GM18499 (cell line): ENCODE measurements at regions not wholly inside any gene's neighbourhood (a gene's known extent, or its start where the extent isn't known, plus 50 kb on each side); places are given as distances from the start of the nearest gene placed in this dataset.

Source experiments
- ATAC-seq: cut with Tn5 transposase; IDR thresholded peaks from one replicate; pipeline ENCODE4 v1.9.1; 2021; ENCODE audit warnings: moderate number of reproducible peaks; ENCODE audit not compliant: insufficient read depth, unreplicated experiment

DNA sequence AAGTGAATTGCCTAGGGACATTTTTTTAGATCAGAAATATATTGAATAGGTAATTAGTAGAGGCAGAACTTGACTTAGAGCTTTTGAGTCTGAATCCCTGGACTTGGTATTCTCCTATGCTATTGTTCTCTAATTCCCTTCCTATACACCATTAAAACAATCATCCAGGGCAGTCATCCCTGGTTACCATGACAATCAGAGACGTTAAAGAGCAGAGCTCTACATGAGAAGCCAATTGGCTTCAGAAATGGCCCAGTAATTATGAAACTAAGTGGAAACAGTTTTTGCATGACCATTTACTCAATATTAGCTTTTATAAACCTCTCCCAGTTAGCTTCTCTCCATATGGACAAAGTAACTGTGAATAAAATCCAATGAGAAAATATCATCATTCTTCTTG lies 182.1 kb upstream of the TP63 start:
- no peak for ATAC-seq

DNA sequence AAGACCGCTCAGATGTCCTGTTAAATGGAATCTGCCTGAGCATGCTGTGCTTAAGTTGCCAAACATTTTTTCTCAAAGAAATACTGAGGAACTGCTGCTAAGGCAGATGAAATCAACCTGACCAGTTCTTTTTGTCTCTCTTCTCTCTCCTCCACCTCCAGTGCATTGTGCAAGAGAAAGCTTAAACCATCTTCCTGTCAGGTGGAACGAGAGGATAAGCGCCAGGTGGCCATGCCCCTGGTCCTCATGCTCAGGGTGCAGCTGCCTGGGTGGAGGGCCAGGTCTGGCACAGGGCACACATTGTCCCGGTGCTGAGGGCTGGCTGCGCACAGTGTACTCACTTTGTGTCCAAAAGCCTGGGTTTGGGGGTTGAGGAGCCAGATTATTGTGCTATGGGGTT lies 176.2 kb upstream of the TP63 start:
- ATAC-seq, result no peak

DNA sequence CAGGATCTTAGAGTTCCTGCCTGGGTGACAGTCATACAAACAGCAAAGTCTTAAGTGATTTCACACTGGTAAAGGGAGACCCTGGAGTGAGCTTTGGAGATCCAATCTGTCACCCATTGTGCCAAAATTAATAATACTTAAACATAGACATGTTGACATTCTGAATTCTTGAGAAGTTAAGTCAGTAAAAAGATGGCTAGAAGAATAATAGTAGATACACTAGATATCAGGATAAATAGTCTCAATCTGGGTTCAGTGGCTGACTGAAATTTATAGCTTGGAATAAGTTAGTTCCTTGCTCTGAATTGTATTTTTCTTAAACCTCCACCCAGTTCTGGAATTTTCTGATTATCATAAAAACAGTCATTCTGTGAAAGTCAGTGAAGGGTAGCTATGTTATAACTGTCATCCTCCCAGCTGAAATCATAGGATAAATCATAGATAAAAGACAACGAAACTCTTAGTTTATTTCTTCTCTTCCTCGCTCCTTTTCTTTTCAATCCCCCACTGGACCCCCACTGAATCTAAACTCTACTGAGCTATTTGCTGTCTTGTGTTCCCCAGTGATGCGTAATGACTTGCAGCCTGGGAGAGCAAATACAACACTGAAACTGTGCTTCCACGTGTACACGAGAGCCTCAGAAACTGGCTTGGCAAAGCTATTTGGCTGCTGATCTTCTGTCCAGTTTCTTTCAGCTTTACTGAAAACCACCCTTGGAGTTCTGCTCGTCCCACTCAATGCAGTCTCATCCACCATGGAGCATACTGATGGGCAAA lies 175.4 kb upstream of the TP63 start:
- ATAC-seq, result no peak

DNA sequence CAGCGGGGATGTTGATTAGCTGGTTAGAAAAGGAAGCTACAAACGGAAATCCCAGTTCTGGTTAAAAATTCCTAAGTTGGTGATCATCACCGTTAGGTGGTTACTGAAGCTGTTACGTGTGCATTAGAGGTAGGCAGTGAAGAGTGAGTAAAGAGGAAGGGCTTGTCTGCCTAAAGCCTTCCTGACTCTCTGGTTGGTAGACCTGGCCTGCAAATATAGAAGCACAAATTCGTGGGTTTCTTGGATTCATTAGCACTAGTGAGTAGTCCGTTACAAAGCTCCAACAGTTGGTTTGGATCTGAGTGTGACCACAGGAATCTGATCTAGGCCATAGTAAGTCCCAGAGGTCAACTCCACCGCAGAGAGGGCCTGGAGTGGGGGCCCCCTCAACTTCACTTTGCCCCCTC lies 174.0 kb upstream of the TP63 start:
- no peak for ATAC-seq

DNA sequence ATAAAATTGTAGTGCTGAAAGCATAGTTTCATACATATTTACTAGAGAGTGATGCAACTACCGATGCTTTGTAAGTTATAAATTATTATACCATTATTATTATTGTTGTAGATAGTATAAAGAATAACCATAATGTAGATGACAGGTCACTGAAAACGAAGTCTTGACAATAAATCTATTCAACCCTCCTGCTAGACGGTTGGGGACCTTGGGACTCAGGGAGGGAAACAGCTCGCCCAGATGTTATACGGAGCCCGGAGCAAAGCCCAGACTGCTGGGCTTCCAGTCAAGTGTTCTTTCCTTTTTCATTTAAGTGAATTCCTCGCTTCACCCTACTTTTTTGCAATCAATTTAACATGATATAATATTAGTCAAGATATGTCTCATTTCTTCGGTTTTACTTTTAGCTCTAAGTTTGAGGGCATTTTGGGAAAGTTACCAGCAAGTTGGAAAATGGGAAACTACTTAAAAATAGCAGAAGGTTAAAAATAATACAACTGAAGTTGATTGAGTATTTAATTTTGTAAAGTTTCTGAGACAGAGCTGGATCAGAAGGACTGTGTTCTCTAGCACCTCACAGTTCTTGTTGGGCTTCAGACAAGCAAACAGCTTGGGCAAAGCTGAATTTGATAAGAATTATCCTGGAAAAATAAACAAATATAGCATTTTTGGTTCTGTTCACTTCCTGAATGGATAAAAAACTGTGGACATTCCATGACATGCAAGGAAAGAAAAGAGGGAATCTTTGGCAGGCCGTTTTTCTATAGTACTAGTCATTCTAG lies 173.4 kb upstream of the TP63 start:
- no peak for ATAC-seq

DNA sequence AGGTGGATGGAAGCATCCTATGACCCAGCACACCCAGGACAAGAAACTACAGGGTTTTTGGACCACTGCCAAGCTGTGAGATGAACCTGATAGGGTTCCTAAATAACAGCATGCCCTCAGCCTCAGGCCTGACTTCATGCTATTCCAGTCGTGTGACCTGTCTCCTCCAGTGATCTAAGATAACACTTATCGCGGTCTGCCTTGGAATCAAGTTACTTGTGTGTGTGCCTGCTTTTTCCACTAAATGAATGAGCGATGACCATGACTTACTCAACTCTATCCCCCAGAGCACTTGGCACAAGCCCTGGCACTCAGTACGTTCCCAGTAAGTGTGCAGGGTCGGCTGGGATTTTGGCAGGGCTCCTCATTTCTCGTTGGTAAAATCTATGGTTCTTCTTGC lies 172.7 kb upstream of the TP63 start:
- ATAC-seq, result no peak

DNA sequence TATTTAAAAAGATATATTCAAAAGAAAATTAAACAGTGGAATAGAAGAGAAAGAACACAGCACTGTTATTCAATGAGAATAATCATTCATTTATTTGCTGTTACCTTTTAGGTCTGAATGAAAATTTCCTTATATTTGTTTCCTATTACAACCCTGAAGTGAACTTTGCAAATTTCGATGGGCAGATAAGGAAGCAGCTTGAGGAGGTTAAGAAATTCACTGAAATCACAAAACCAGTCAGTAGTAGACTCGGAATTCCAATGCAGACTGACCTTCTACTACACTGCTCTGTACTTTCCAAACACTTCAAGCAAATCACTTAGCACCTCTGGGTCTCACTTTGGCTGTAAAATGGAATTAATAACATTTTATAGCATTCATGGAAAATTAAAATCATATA lies 172.0 kb upstream of the TP63 start:
- no peak for ATAC-seq

DNA sequence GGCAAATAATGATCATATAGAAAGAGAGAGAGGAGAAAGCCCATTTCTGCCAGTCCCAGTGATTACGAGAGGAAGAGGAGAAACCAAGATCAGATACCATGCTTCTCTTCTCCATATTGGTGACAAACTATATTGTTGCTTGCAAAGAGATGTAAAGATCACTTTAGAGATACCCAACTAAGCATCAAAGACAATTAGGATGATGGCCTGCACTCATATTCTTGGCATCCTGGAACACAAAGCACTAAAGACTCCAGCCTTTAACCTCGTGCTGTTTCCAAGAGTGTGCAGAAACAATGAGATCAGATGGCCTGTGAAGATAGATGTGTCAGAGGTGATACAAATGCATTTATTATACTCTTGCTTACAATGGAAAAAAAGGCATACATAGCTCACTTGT lies 170.7 kb upstream of the TP63 start:
- ATAC-seq, result no peak

DNA sequence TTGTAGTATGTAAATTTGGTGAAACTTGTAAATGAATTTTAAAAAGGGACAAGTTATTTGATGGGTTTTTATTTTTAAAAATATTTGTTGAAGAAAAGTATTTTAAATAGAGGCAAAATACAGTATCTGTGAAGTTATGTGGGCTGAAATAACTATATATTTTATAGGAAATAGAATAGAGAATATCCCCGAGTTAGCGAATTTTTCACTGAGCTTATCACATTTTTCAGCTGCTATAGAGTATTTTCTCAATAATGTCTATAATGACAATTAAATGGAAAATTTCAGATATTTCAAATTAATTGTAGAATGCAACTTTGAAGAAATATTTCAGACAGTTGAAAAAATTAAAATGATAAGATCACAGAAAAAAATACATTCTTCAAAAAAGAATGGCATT lies 166.4 kb upstream of the TP63 start:
- no peak for ATAC-seq

DNA sequence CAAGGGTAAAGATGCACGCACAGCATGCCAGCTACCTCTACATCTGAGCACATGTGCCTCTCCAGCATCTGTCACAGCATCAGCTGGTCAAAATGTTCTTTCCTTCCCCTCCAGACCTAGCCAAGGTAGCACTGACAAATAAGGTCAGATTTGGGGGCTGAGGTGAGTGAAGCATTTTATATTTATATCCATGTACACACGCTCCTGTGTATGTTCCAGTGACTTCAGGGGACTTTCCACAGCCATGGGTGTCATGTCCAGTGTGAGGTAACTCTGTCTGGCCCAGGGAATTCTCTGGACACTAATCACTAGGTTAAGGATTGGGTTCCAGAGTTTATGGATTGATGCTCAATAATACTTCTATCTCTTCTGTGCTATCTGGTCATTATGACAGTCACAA lies 165.2 kb upstream of the TP63 start:
- no peak for ATAC-seq

DNA sequence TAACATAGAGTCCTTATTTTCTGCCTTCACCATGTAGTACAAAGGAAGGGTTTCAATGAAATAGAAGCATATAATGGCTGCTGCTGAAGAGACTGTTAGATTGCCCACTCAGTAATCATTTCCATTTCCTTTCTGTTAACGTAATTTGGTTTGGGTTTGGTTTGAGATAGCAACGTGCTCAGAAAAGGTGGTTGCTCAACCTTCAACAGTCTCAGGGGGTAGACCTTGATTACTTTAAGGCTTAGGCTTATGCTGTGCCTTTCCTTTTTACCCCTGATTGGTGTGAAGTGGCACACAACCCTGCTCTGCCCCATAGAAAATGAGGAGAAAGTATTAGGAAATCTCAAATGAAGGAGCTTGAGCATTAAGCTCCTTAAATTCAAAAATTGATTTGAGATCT lies 163.7 kb upstream of the TP63 start:
- no peak for ATAC-seq

DNA sequence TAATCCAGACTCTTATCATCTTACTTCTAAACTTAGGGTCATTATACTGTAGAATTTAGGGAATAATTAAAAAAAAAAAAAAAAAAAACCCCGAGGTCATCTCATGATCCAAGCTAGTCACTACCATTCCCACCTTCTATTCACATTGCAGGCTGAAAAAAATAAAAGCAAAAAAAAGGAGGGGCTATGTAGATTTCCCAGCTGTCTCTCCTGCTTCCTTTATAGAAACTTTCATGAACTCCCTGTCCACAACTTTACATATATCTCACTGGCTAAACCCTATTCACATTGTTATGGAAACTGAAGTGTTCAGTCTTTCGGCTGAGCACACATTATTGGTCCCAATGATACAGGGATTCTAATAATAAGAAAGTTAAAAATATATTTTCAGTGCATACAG lies 156.2 kb upstream of the TP63 start:
- ATAC-seq, result no peak

DNA sequence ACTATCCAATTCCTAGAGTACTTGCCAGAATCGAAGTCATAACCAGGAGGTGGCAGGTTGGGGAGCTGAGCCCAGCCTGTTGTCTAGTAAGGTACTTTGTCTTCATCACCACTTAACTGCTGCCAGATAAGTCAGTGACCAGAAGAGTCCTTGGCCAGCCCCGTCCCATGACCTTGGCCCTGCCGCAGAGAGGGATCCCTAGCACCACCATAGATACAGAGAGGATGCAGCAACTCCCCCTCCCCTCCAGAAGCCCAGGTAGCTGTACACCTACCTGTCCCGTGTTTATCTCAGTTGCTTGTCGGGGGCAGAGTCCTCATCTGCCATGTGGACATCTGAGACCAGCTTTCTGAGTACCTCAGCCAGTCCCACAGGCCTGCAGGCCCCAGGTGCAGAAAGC lies 153.6 kb upstream of the TP63 start:
- no peak for ATAC-seq

DNA sequence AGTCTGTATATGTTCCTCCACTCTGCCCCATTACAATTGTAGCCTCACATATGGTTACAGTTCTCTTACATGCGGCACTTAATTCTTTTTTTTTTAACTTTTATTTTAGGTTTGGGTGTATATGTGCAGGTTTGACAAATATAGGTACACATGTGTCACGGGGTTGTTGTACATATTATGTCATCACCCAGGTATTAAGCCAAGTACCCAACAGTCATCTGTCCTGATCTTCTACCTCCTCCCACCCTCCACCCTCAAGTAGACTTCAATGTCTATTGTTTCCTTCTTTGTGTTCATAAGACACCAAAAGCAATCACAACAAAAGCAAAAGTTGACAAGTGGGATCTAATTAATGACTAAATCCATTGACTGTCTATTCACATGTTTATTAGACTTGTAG lies 144.6 kb upstream of the TP63 start:
- ATAC-seq, result no peak

DNA sequence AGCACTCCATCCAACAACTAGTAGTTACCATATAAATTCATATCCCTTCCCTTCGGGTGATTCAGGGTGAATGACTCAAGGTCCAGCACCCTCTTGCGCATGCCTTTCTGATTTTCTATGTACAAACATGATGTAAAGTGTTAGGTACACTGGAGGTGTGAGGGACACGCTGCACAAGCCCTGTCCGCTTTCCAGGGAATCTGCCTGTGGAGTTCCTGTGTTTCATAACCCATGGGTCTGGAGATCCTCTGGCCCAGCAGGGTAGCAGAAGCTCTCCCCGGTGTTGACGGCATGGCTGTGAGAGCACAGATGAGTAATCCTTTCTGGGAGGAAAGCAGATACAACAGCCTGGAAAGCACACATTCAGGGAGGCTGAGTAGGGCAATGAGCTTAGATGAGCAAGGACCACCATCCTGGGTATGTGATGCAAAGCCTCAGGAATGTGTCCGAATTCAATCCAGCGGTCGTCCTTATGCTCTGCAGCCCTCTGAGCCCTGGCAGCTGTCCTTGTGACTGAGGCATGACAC lies 142.9 kb upstream of the TP63 start:
- ATAC-seq, result no peak

DNA sequence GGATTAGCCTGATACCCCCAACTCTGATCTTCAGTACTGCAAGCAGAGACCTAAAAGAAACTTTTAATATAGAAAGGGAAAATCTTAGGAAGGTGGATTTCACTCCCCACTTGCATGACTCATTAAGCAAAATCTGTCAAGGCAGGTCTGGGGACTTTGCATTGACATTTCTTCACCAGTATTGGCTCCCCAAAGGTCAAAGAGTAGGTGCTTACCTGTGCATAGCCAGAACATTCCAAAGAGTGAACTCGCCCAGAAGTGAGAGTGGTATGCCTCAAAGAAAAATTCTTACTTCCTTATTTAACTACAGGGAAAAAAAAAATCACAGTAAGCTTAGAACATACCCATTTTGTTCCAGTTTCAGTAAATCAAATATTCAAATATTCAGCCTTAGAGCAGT lies 140.9 kb upstream of the TP63 start:
- ATAC-seq, result no peak

DNA sequence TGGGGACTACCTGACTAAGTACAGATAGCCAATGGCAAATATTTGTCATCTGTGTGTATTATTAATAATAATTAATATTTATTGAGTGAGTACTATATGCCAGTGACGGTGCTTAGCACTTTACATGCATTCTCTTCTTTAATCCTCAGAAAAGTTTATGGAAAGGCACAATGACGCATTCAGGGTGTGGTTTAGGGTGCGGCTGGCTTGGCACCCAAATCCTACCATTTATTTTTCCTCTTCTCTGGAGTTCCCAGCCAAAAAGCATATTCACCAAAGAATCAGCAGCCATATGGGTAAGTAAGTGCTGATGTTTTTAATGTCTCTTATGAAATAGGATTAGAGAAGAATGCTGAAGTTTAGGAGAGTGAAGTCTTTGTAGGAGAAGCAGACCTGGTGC lies 140.4 kb upstream of the TP63 start:
- no peak for ATAC-seq

DNA sequence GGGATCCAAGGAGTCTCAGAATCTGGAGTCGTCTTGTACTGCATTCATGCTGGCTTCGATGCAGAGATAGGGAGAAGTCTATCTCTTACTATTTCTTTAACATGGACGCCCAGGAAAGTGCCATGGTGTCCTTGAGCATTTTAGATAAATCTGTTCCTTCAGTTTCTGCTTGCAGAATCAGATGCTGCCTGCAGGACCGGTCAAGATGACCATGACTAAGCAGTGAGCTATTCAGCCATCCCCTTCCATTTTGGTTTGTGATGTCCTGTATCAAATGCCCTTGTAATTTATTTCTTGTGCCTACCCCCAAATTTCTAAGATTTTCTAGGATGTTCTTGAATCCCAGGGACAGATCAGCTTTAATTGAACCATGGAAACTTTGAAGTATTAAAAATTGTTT lies 139.4 kb upstream of the TP63 start:
- no peak for ATAC-seq

DNA sequence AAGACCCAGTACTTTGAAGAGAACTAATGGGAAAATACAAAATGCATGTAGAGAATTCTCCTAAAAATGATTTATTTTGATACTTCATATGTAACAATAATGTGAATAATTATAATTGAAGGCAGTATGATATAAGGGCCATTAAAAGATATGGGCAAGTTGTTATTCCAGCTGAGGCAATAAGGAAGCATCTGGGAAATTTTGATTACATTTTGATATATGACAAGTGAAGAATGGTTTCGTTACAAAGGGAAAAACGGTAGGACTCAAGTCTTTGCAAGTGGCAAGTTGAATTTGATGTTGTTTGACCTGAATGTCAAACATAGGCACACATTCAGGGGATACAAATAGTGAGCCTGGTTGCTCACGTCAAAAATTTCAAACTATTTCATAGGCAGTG lies 137.9 kb upstream of the TP63 start:
- ATAC-seq, result no peak

DNA sequence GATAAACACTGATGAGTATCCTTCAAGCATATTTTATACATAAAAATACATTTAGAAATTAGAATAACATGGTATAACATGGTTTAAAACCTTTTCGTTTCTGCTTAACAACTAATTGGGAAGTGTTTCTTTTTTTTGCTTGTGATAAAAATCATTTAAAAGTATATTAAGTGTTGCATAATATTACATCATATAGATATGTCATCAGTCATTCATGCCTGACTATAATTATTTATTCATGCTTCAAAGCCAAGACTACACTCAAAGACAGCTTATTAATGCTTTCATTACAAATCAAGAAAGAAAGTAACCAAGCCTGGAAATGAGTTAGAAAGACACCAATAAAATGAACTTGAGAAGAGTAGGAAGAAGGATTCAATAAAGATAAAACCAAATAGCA lies 136.6 kb upstream of the TP63 start:
- ATAC-seq, result no peak

DNA sequence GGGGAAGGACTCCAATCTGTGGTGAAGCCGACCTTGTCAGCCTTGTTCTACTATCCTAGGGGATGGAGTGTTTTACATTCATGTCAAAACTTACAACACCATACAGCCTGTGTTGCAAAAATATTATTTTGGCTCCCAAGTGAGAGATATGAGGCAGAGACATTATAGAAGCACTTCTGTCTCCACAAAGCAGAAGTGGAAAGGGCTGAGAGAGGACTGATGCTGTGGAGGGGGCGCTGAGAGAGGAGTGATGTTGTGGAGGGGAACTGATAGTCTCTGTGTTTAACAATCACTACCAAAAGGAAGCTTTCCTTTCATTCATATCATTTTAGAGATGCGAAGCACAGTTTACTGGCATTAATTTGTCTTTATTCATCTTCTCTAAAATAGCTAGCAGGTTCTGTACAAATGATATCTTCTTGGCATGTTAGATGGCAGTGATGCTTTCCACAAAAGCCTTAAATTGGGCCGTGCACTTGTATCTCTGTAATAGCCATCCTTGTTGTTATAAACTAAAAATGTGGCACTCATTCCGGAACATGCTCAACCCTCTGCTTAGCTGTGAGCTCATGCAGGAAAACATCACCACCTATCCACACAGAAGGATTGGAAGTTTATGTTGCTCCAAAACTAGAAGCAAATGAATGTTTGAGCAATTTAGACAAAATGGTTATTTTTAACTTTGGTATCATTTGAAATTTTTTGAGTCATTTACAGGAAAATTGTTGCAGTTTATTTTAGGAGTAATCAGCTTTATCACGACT lies 134.6 kb upstream of the TP63 start:
- no peak for ATAC-seq
